ENCODE measurements at regions not wholly inside any gene's neighbourhood (a gene's known extent, or its start where the extent isn't known, plus 50 kb on each side); places are given as distances from the start of the nearest gene placed in this dataset.

GRCh38 chr5:7955476-7955875, 86.5 kb downstream of the MTRR start:
- no peak for DNase-seq

GRCh38 chr5:7957329-7957728, 88.4 kb downstream of the MTRR start:
- no peak for DNase-seq

- DNase-seq = no peak
Observed at GRCh38 chr5:7960142-7960541, 91.2 kb downstream of the MTRR start.

GRCh38 chr5:7961540-7961939, 92.6 kb downstream of the MTRR start:
- no peak for DNase-seq

GRCh38 chr5:7970816-7971215, 101.9 kb downstream of the MTRR start:
- no peak for DNase-seq

- no peak for DNase-seq
Observed at GRCh38 chr5:7976411-7977190, 107.7 kb downstream of the MTRR start.

GRCh38 chr5:7978114-7978513, 109.2 kb downstream of the MTRR start:
- no peak for DNase-seq

- DNase-seq = no peak
Observed at GRCh38 chr5:7978991-7979390, 110.0 kb downstream of the MTRR start.

GRCh38 chr5:7980881-7981280, 111.9 kb downstream of the MTRR start:
- DNase-seq = no peak

- no peak for DNase-seq
Observed at GRCh38 chr5:7983433-7983832, 114.5 kb downstream of the MTRR start.

- no peak for DNase-seq
Observed at GRCh38 chr5:7991125-7991821, 122.3 kb downstream of the MTRR start.

- DNase-seq = no peak
Observed at GRCh38 chr5:7995688-7996294, 126.8 kb downstream of the MTRR start.

- no peak for DNase-seq
Observed at GRCh38 chr5:8005416-8005815, 136.5 kb downstream of the MTRR start.

GRCh38 chr5:8012131-8012977, 143.4 kb downstream of the MTRR start:
- no peak for DNase-seq

- no peak for DNase-seq
Observed at GRCh38 chr5:8013948-8014710, 145.2 kb downstream of the MTRR start.

- DNase-seq = no peak
Observed at GRCh38 chr5:8019719-8020218, 150.8 kb downstream of the MTRR start.

GRCh38 chr5:8020861-8021514, 152.0 kb downstream of the MTRR start:
- no peak for DNase-seq

- no peak for DNase-seq
Observed at GRCh38 chr5:8028243-8028642, 159.3 kb downstream of the MTRR start.

- no peak for DNase-seq
Observed at GRCh38 chr5:8033261-8033660, 164.3 kb downstream of the MTRR start.

- no peak for DNase-seq
Observed at GRCh38 chr5:8034852-8035251, 165.9 kb downstream of the MTRR start.

- DNase-seq = no peak
Observed at GRCh38 chr5:8048920-8049319, 180.0 kb downstream of the MTRR start.
